PC-9 (cell line): ENCODE measurements at regions not wholly inside any gene's neighbourhood (a gene's known extent, or its start where the extent isn't known, plus 50 kb on each side); places are given as distances from the start of the nearest gene placed in this dataset.

Source experiments
- BruUV-seq: library from RNA; stranded (reverse); fragments of 400-500 nt; replicated peaks from 2 replicates; lab custom pipeline; 2021; lab: Mats Ljungman, UMichigan
- CTCF ChIA-PET: fragments of 300-600 bp; sonication (Branson Sonifier 250); formaldehyde crosslinking; loops from one replicate; lab custom pipeline; 2022; ENCODE audit warnings: antibody characterized with exemption; lab: Charles Lee
- POLR2A ChIA-PET: fragments of 300-600 bp; sonication (Branson Sonifier 250); formaldehyde crosslinking; loops from one replicate; lab custom pipeline; 2022; ENCODE audit warnings: antibody characterized with exemption; ENCODE audit not compliant: unreplicated experiment; lab: Charles Lee
- DNase-seq, 2 experiments: peaks; one replicate each; pipeline versions ENCODE4 v3.0.0 to v3.0.0-alpha.2; 2015 to 2022; ENCODE audit warnings: mixed read lengths in 1 of 2
- H2AFZ ChIP-seq: fragments of 200-600 bp; sonication (generic); 2 replicates; pipeline ENCODE4 v1.8.1; 2017; ENCODE audit warnings: antibody characterized with exemption
- H3F3A ChIP-seq: fragments of 200-600 bp; sonication (generic); 2 replicates; pipeline ENCODE4 v1.8.1; 2017; ENCODE audit warnings: antibody characterized with exemption, mild to moderate bottlenecking, low read depth; ENCODE audit not compliant: insufficient read depth
- H3K27ac ChIP-seq: fragments of 200-600 bp; sonication (generic); 2 replicates; pipeline ENCODE4 v1.6.1; 2016; ENCODE audit warnings: mixed run types
- H3K27me3 ChIP-seq: fragments of 200-600 bp; sonication (generic); 2 replicates; pipeline ENCODE4 v1.6.1; 2016; ENCODE audit warnings: low read depth, mixed run types; ENCODE audit not compliant: insufficient read depth
- H3K36me3 ChIP-seq: fragments of 200-600 bp; sonication (generic); 2 replicates; pipeline ENCODE4 v1.6.1; 2016; ENCODE audit warnings: low read depth, mixed run types
- H3K4me1 ChIP-seq: fragments of 200-600 bp; sonication (generic); replicated peaks from 2 replicates; pipeline ENCODE4 v1.6.1; 2016; ENCODE audit warnings: mixed run types; ENCODE audit not compliant: insufficient read depth
- H3K4me2 ChIP-seq: fragments of 200-600 bp; sonication (generic); 2 replicates; pipeline ENCODE4 v1.6.1; 2017; ENCODE audit warnings: mixed run types
- H3K4me3 ChIP-seq: fragments of 200-600 bp; sonication (generic); 2 replicates; pipeline ENCODE4 v1.6.1; 2016; ENCODE audit warnings: mixed run types
- H3K79me2 ChIP-seq: fragments of 200-600 bp; sonication (generic); 2 replicates; pipeline ENCODE4 v1.6.1; 2017; ENCODE audit warnings: low read depth, mixed run types
- H3K9me2 ChIP-seq: fragments of 200-600 bp; sonication (generic); 2 replicates; pipeline ENCODE4 v1.8.1; 2017; ENCODE audit warnings: mild to moderate bottlenecking; ENCODE audit not compliant: insufficient read depth
- H3K9me3 ChIP-seq: fragments of 200-600 bp; sonication (generic); 2 replicates; pipeline ENCODE4 v1.8.1; 2016; ENCODE audit warnings: low read depth; ENCODE audit not compliant: insufficient read depth
- H4K20me1 ChIP-seq: fragments of 200-600 bp; sonication (generic); 2 replicates; pipeline ENCODE4 v1.8.1; 2017; ENCODE audit not compliant: insufficient read depth
- CTCF ChIP-seq: fragments of 200-600 bp; sonication (generic); conservative IDR thresholded peaks from 2 replicates; pipeline ENCODE4 v1.6.1; 2017; ENCODE audit warnings: mixed run types, antibody characterized with exemption, mild to moderate bottlenecking, moderate library complexity
- EZH2 ChIP-seq: fragments of 200-600 bp; sonication (generic); IDR thresholded peaks from 2 replicates; pipeline ENCODE4 v1.8.0; 2017; ENCODE audit warnings: antibody characterized with exemption, low read depth
- intact Hi-C: fragments of 100-400 bp; cut with micrococcal nuclease; formaldehyde crosslinking; loops from one replicate; pipeline ENCODE4 v1.10.0; 2022; ENCODE audit not compliant: unreplicated experiment

- no peak overlapping the region for H2AFZ ChIP-seq
- TF ChIP-seq EZH2 (no peak), CTCF (no peak)
- no peaks in the 10 kb centered on the region for H3K4me1 ChIP-seq
- no peak for DNase-seq
- BruUV-seq, result no TSS peak
- POLR2A ChIA-PET, result no interaction called here
- H3K27me3 ChIP-seq, result no peaks in the 10 kb centered on the region
- intact Hi-C loops, result loop anchor here (10.0 kb wide), 1 partner anchor 137 kb away; no protein-coding TSS in a partner anchor
- no peaks in the 10 kb centered on the region for H3K36me3 ChIP-seq
- no peaks in the 10 kb centered on the region for H3K9me2 ChIP-seq
- no peaks in the 10 kb centered on the region for H4K20me1 ChIP-seq
- no peak overlapping the region for H3K4me3 ChIP-seq
- H3K4me2 ChIP-seq, result no peak overlapping the region
- CTCF ChIA-PET, result no interaction called here
- no peaks in the 10 kb centered on the region for H3K79me2 ChIP-seq
- no peak overlapping the region for H3K27ac ChIP-seq
- H3K9me3 ChIP-seq, result no peaks in the 10 kb centered on the region
- no peaks in the 10 kb centered on the region for H3F3A ChIP-seq
These were observed 365.8 kb downstream of the BCKDHB start for GRCh38 chr6:80472271-80472670.

- no peaks in the 10 kb centered on the region for H3K36me3 ChIP-seq
- CTCF ChIA-PET, result no interaction called here
- intact Hi-C loops, result loop anchor here (10.0 kb wide), 1 partner anchor 135 kb away; no protein-coding TSS in a partner anchor
- no peak for DNase-seq
- H3K4me3 ChIP-seq, result no peak overlapping the region
- no peaks in the 10 kb centered on the region for H3K4me1 ChIP-seq
- no peak overlapping the region for H3K4me2 ChIP-seq
- no peak overlapping the region for H2AFZ ChIP-seq
- H4K20me1 ChIP-seq, result no peaks in the 10 kb centered on the region
- H3K27me3 ChIP-seq, result no peaks in the 10 kb centered on the region
- TF ChIP-seq CTCF (no peak), EZH2 (no peak)
- POLR2A ChIA-PET, result no interaction called here
- H3K9me2 ChIP-seq, result no peaks in the 10 kb centered on the region
- H3K9me3 ChIP-seq, result no peaks in the 10 kb centered on the region
- H3K79me2 ChIP-seq, result no peaks in the 10 kb centered on the region
- H3K27ac ChIP-seq, result no peak overlapping the region
- no TSS peak for BruUV-seq
- H3F3A ChIP-seq, result no peaks in the 10 kb centered on the region
These were observed 363.5 kb downstream of the BCKDHB start for GRCh38 chr6:80469977-80470376.

GRCh38 chr6:80468398-80468797 lies 361.9 kb downstream of the BCKDHB start:
- BruUV-seq, result no TSS peak
- no peak overlapping the region for H3K4me3 ChIP-seq
- no peak overlapping the region for H3K27ac ChIP-seq
- CTCF ChIA-PET, result no interaction called here
- no peaks in the 10 kb centered on the region for H3K9me2 ChIP-seq
- no peaks in the 10 kb centered on the region for H3K79me2 ChIP-seq
- DNase-seq, result no peak
- H4K20me1 ChIP-seq, result no peaks in the 10 kb centered on the region
- intact Hi-C loops, result no loop called here
- H3K36me3 ChIP-seq, result no peaks in the 10 kb centered on the region
- H3F3A ChIP-seq, result no peaks in the 10 kb centered on the region
- no peaks in the 10 kb centered on the region for H3K9me3 ChIP-seq
- no peak overlapping the region for H3K4me2 ChIP-seq
- H3K27me3 ChIP-seq, result no peaks in the 10 kb centered on the region
- H2AFZ ChIP-seq, result no peak overlapping the region
- POLR2A ChIA-PET, result no interaction called here
- no peaks in the 10 kb centered on the region for H3K4me1 ChIP-seq
- TF ChIP-seq CTCF (no peak), EZH2 (no peak)
